HT-29 (cell line): ENCODE measurements at regions not wholly inside any gene's neighbourhood (a gene's known extent, or its start where the extent isn't known, plus 50 kb on each side); places are given as distances from the start of the nearest gene placed in this dataset.
"Not testable (repeated sequence)": the region's sequence is repeated elsewhere in the genome, so short reads cannot be mapped to it uniquely, and the experiment has no call there.

ENCODE experiments used
- DNase-seq: peaks from one replicate; pipeline ENCODE4 v3.0.0-alpha.2; 2015; ENCODE audit warnings: low spot score

GRCh38 chr3:15903164-15903563 is 105.4 kb upstream of the ANKRD28 start:
- no peak for DNase-seq

GRCh38 chr3:15903759-15904720 is 106.3 kb upstream of the ANKRD28 start:
- no peak for DNase-seq

- no peak for DNase-seq
Measured at GRCh38 chr3:15905041-15905440, 107.3 kb upstream of the ANKRD28 start.

- DNase-seq, result not testable (repeated sequence)
Measured at GRCh38 chr3:15907403-15907802, 109.6 kb upstream of the ANKRD28 start.

GRCh38 chr3:15918988-15919387 is 121.2 kb upstream of the ANKRD28 start:
- DNase-seq, result no peak

- DNase-seq, result no peak
Measured at GRCh38 chr3:15919971-15920370, 122.2 kb upstream of the ANKRD28 start.

- no peak for DNase-seq
Measured at GRCh38 chr3:15923640-15924405, 126.0 kb upstream of the ANKRD28 start.

GRCh38 chr3:15924914-15925313 is 127.1 kb upstream of the ANKRD28 start:
- no peak for DNase-seq

- DNase-seq, result no peak
Measured at GRCh38 chr3:15926871-15927270, 129.1 kb upstream of the ANKRD28 start.

GRCh38 chr3:15927969-15928368 is 130.2 kb upstream of the ANKRD28 start:
- no peak for DNase-seq

GRCh38 chr3:15929944-15930571 is 132.3 kb upstream of the ANKRD28 start:
- no peak for DNase-seq

- no peak for DNase-seq
Measured at GRCh38 chr3:15932348-15933300, 134.8 kb upstream of the ANKRD28 start.

GRCh38 chr3:15933439-15934139 is 135.8 kb upstream of the ANKRD28 start:
- DNase-seq, result no peak

- DNase-seq, result no peak
Measured at GRCh38 chr3:15934389-15935195, 136.8 kb upstream of the ANKRD28 start.

- no peak for DNase-seq
Measured at GRCh38 chr3:15936312-15936711, 138.5 kb upstream of the ANKRD28 start.

- no peak for DNase-seq
Measured at GRCh38 chr3:15940641-15941040, 142.9 kb upstream of the ANKRD28 start.

- not testable (repeated sequence) for DNase-seq
Measured at GRCh38 chr3:15941457-15941856, 143.7 kb upstream of the ANKRD28 start.

- no peak for DNase-seq
Measured at GRCh38 chr3:15941958-15942357, 144.2 kb upstream of the ANKRD28 start.

- no peak for DNase-seq
Measured at GRCh38 chr3:15942462-15942861, 144.7 kb upstream of the ANKRD28 start.
